ELR (cell line): ENCODE measurements at regions not wholly inside any gene's neighbourhood (a gene's known extent, or its start where the extent isn't known, plus 50 kb on each side); places are given as distances from the start of the nearest gene placed in this dataset.
"Not testable (repeated sequence)": the region's sequence is repeated elsewhere in the genome, so short reads cannot be mapped to it uniquely, and the experiment has no call there.

Experiments
- DNase-seq: peaks from one replicate; pipeline ENCODE4 v3.0.0-alpha.2; 2015; ENCODE audit warnings: low read depth

DNA sequence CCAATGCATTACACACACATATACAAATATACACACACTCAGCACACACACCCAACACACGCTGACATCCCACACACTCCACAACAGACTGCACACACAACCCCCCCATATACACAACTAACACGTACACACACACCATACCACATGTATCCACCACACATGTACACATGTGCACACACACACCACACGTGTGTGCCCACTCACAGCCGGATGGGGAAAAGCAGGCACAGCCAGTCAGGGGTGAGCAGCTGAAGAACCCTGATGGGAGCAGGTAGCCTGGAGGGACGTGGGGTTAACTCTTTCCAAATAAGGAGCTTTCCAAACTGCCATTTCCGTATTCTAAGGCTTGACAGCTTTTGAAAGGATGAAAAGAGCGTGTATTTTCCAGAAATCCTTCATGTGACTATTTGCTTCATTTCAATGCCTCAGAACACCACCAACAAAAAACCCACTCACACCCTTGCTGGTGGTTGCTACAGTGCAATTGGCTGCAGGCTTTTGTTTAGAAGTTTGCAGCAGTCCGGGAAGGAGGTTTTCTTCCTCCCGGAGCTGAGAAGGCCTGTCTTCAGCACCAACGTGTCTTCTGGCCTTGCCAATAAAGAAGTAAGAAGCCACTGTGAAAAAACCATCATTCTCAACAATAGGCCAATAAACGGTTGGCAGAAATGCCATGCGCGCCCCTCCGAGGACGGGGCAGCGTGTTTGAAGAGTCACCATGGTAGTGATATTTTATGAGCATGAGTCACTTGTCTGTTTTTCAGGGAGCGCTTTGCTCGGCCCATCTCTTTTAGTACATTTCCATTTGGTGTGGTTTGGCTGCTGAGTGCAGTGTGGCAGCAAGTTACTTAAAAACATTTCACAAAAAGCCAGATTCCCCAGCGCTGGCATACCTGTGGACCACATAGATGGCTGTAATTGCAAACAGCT lies 131.3 kb upstream of the GMDS start:
- peak; percentile 76 for DNase-seq

DNA sequence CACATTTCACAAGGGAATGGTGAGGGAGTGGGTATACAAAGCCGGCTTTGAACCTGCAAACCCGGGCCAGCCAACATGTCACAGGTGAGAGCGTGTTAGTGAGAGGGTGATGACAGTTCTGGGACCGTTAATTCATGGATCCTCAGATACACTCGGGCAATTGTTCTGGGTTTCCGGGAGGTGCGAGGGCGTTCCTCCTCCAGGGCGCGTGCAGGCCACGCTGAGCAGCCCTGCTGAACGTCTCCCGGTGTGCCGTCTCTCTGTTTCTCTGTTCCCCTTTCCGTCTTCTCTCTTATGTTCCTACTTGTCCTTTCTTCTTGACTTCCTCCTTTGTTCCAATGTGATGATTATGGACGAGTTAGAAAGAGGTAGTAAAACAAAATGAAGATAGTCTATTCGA lies 130.0 kb upstream of the GMDS start:
- DNase-seq, result no peak

DNA sequence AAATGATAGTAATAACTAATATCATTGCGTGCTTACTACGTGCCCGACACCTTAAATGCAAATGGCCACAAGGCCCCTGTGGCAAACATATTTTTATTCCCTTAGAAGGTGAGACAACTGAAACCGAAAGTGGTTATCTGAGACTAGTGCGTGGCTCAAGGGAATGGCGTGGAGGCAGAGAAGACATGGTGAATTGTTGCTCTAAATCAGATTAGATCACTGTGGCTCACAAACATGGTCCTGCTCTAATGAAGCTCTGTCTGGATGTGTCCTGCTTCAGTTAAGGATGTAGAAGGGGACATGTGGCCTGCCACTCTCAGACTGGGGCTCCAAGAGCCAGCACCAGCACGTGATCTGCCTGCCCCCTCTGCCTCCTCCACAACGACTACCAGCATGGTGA lies 124.2 kb upstream of the GMDS start:
- DNase-seq, result no peak

DNA sequence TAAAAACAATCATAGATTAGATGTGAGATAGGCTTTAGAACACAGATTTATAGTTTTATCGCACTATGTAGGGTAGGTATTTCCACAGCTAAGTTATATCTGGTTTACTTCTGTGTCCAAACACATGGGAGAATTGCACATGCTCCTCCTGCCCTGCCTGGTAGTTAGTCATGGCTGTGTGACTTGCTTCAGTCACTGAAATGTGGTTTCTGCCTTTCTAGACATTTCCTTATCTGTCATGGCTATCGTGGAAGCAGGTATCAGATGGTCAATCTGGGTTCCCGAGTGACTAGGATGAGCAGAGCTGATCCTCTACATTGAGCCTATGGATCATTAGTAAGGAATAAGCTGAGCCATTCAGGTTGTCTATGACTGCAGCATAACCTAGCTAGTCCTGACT lies 117.8 kb upstream of the GMDS start:
- DNase-seq, result no peak

DNA sequence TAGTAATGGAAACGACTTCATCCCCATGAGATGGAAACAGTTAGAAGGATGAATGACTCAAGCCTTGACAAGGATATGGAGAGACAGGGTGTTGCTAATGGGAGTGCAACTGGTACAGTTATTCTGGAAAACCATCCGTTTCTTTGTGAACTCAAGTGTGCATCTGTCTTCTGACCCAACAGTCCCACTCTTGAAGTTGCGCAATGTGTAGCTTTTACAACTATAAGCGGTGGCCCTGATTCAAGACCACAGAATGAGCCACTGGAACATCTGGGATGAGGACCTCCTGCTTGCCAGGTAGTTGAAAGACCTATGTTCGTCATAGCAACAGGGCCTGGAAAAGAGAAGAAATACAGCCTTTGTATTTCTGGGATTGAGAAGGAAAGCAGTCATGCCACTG lies 115.8 kb upstream of the GMDS start:
- DNase-seq, result no peak

DNA sequence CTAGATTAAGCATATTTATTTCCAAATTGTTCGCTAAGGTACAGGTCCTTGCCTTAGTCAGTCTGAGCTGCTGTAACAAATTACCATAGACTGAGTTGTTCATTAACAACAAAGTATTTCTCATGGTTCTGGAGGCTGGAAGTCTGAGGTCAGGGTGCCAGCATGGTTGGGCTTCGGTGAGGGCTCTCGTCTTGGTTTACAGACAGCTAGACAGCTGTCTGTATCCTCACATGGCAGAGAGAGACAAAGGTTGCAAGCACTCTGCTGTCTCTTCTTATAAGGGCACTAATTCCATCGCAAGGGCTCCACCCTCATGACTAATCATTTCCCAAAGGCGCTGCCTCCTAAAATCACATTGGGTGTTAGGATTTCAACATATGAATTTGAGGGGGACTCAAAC lies 115.3 kb upstream of the GMDS start:
- no peak for DNase-seq

DNA sequence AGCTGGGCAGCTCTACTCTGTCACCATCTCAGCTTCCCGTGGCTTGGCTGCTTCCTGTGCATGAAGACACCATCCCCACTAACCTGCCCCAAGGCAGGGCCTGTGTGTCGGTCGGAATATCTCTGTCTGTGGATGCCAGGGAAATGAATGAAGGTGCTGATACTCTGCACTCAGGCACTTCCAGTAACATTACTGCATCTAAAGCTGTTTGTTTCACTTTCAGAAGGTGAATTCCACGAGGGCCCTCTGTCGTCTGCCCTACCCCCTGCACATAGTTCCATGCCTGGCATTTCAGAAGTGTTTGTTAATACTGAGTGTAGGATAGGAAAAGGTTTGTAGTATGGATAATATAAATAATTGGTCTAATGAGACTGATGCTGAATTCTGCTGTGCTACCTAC lies 114.7 kb upstream of the GMDS start:
- no peak for DNase-seq

DNA sequence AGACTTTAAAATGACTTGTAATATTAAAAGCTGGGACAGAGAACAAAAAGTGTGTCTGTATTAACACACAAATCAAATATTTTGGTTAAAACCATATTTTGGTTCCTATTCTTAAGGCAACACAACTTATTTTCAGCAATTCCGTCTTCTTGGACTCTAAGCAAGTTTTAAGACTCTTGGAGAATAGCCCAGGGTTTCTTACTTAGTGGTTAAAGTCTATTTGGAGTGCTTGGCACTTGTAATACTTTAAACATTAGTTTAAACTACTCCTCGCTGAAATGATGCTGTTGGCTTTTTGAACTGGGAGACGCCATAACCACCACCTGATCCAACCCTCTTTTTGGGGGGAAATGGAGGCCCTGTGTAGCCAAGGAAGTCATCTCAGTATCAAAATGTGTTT lies 109.7 kb upstream of the GMDS start:
- no peak for DNase-seq

DNA sequence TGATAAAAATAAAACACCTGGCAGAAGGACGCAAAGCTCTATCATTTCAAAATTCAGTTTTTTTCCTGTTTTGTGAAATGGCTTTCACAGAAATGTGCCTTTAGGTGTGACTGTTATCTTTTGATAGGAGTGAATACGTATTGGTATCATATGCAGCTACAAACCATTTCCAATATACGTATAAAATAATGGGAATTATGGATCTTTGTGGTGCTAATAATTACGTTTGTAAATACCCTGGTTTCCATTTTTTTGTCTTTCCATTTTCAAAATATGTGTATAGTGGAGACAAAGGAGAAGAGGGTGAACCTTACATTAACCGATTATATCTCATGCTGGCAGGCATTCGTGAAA lies 108.7 kb upstream of the GMDS start:
- no peak for DNase-seq

DNA sequence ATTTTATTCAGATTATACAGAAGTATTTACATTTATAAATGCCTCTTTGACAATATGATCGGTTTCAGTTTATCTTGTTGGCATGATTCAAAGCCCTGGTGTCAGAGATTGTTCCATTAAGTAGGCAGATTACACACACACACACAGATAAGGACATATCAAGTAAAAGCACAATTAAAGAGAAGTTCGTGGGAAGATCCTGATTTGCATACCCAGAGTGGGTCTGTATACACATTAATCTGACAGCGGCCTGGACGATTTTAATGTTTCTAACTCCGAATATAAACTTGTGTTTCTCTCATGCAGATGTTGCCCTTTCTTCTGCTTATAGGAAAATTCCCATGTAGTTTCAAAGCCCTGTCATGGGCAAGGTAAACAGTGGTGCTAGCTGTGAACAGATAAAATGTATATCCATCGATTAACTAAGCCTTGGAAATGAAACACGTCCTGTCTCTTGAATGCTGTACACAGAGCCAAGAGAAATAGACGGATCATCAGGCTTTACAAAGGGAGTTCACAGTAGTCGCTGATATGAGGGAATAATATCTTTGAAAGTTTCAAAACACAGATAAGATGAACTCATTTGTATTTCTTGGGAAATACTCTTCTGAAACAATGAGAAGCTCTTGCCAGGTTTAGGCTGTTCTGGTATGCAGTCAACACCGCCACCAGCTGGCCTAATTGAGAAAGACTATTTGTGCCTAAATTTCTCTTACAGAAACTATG lies 108.2 kb upstream of the GMDS start:
- peak; percentile 71 for DNase-seq

DNA sequence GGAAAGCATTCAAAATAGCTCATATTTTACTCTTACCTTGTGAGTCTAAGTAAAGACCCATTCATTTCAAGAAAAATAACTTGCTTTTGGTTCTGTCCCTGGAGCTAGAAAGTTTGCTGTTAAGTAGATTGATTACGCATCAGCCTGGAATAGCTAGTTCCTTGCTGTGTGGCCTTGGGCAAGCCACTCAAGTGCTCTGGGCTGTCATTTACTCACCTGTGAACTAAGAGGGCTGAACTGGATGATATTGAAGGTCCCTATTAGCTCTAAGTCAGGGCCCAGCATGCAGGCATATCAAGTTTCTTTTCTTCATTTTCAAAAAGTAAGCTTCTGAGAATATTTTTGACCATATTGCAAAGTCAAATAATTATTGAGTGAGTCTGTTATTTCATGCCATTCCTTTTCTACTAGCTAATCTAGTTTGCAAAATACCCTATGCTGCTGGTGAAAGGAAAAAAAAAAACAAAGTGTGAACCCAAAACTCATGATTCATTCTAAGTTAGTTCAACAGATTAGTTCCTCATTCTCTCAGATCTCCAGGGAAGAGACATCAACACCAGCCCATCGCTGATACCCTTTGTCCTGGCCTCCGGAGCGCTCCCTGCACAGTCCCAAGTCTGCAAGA lies 106.5 kb upstream of the GMDS start:
- no peak for DNase-seq

DNA sequence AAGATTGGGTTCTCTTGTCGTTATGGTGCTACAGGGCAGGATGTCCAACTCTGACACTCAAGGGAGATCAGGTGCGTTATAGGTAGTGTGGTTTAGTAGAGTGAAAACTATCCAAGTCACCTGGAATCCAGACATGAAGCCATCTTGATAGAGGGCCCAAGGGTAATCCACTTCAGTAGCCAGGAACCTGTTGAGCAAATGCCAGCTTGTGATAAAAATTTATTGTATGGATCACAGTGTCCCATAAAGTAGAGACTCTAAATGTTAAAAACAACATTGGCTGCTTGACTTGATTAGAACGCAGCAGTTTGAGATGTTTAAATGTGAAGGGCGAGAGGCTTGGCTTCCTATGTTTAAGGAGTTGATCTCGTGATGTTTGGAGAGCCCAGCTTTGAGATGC lies 105.7 kb upstream of the GMDS start:
- DNase-seq, result no peak

DNA sequence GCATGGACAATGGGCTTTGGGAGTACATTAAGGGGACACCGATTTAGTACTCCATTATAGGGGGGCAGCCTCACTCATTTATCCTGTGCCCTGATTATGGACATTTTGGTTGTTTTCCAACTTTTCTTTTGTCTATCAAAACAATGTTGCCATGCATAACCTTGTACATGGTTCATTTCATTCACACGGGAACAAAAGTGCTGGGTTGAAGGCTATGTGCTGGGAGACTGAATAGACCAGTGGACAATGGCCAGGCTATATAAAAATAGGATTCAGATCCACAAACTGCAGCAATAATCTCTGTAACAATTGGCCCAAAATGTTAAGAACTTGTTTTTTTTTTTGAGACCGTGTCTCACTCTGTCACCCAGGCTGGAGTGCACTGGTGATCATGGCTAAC lies 100.7 kb upstream of the GMDS start:
- DNase-seq, result no peak

DNA sequence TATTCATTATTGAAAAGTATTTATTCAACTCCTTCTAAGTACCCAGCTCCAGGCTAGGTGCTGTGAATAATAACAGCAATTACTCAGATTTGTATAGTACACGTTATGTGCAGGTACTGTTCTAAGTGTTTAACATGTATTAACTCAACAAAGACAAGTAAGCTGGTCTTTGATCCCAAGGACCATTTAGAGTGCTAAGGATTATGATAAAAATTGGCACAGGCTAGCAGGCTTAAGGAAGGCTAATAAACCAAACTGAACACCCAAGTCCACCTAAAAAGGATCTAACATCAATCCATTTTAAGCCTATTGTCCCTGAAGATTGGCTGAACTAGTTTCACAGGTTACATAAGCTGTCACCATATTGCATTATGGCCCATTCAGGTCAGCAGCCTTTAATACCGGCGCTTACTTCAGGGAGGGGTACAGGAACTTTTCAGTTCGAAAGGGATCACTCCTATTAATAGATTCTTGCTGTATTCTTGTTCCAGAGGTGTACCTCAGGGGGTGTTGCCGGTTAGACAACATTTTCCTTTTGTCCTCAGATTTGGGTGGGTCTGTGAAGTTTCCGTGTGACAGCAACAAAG lies 99.0 kb upstream of the GMDS start:
- no peak for DNase-seq

DNA sequence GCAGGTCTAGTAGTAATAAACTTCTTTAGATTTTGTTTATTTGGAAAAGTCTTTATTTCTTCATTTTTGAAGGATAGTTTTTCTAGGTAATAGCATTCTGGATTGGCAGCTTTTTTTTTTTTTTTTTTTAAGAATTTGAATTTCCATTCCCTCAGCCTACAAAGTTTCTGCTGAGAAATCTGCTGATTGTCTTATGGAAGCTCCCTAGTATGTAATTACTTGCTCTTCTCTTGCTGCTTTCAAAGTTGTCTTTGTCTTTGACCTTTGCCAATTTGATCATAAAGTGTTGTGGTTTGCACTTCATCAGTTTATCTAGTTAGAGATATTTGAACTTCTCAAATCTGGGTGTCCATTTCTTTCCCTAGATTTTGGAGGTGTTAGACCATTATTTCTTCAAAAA lies 82.2 kb upstream of the GMDS start:
- no peak for DNase-seq

DNA sequence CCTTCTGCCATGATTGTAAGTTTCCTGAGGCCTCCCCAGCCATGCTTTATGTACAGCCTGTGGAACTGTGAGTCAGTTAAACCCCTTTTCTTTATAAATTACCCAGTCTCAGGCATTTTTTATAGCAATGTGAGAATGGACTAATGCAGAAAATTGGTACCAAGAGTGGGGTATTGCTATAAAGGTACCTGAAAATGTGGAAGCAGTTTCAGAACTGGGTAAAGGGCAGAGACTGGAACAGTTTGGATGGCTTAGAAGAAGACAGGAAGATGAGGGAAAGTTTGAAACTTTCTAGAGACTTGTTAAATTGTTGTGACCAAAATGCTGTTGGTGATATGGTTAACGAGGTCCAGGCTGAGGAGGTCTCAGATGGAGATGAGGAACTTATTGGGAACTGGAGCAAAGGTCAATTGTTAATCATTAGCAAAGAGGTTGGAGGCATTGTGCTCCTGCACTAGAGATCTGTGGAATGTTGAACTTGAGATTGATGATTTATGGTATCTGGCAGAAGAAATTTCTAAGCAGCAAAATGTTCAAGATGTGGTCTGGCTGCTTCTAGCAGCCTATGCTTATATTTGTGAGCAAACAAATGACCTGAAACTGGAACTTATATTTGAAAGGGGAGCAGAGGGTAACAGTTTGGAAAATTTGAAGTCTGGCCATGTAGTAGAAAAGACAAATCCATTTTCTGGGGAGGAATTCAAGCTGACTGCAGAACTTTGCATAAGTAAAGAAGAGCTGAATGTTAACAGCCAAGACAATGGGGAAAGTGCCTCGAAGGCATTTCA lies 79.0 kb upstream of the GMDS start:
- no peak for DNase-seq

DNA sequence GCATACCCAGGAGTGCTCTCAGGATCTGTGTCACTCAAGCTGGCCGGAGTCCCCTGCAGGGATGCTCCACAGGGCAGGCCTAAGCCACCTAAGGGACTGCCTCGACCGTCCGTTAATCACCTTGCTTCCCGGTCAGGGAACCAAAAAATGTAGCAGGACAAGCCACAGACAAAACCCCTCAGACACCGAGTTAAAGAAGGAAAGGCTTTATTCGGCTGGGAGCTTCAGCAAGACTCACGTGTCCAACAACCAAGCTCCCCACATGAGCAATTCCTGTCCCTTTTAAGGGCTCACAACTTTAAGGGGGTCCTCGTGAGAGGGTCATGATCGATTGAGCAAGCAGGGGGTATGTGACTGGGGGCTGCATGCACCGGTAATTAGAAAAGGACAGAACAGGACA lies 72.1 kb upstream of the GMDS start:
- not testable (repeated sequence) for DNase-seq

DNA sequence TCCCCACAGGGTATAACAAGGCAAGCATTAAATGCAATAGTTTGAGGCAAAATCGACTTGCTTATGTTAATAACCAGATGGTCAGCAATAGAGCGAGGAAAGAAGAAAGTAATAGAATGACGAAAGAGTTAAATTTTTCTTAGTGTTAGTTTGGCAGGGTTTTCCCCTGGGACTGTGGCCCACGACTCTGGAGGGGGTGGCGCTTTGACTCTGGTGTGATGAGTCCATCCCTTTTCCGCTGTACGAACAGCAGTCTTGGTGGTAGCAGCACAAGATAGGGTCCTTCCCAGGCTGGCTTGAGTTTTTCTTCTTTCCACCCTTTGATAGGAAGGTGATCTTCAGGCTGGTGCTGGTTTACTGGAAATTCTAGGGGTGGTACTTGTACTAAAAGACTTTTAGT lies 69.2 kb upstream of the GMDS start:
- DNase-seq, result no peak

DNA sequence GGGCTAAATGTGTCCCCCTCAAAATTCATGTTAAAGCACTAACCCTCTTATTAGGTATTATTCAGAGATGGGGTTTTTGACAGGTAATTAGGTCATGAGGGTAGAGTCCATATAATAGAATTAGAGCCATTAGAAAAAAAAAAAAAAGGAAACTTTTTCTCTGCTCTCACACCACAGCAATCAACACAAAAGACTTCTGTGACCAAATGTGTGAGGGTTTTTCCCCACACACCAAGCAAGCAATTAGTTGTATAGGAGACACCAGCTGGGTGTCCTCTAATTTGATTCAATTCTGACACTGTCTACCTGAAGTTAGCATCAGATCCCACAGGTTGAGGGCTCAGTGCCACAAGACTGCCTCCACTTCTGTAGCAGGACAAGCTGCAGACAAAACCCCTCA lies 64.6 kb upstream of the GMDS start:
- no peak for DNase-seq

DNA sequence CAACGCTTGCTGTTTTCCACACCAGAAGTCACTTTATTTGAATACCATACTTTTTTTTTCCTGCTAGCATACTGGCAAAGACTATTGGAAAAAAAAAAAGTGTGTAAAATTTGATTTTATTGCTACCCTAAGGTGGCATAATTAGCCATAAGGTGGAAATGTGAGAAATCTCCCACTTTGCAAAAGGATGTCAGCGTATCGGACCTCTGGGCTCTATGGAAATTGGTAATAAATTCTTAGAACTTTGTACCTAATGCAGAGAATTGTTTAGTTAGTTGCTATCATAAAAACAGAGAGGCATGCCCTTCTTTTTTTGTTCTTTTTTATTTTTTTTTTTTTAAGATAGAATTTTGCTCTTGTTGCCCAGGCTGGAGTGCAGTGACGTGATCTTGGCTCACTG lies 63.7 kb upstream of the GMDS start:
- no peak for DNase-seq

DNA sequence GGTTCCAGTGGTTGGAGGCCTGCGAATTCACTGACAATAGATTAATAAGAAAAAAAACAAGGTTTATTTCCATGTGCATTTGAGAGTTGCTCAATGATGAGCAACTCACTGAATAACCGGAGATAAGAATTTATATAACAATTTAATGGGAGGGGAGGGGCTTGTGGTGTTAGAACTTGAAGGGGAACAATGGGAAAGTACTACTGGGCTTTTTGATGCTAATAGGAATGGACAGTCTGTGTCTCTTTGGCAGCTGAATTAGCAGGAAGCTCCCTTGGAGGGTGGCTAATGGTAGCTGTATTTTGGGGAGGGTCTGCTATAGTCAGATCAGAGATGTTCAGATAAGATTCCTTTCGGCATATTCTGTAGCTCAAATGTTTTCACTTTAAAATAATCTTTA lies 62.4 kb upstream of the GMDS start:
- DNase-seq, result no peak

DNA sequence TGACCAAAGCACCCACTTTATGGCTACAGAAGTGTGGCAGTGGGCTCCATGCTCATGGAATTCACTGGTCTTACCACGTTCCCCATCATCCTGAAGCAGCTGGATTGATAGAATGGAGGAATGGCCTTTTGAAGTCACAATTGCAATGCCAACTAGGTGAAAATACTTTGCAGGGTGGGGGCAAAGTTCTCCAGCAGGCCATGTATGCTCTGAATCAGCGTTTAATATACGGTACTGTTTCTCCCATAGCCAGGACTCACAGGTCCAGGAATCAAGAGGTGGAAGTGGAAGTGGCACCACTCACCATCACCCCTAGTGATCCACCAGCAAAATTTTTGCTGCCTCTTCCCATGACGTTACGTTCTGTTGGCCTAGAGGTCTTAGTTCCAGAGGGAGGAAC lies 60.5 kb upstream of the GMDS start:
- no peak for DNase-seq
